Endothelial cell of umbilical vein (primary cell): ENCODE measurements at regions not wholly inside any gene's neighbourhood (a gene's known extent, or its start where the extent isn't known, plus 50 kb on each side); places are given as distances from the start of the nearest gene placed in this dataset.

Experiments
- BruUV-seq: library from RNA; stranded (reverse); fragments of 400-500 nt; replicated peaks from 2 replicates; lab custom pipeline; 2021; lab: Mats Ljungman, UMichigan
- CTCF ChIA-PET: fragments of 300-600, 350-600 bp; sonication (Branson Sonifier 250); formaldehyde crosslinking; loops from one replicate; lab custom pipeline; 2021; ENCODE audit warnings: antibody characterized with exemption, inconsistent platforms; lab: Charles Lee
- POLR2A ChIA-PET: fragments of 300-600, 350-600 bp; sonication (Branson Sonifier 250); formaldehyde crosslinking; loops from one replicate; lab custom pipeline; 2021; ENCODE audit warnings: antibody characterized with exemption, inconsistent platforms; lab: Charles Lee
- DNase-seq: peaks from one replicate; pipeline ENCODE4 v3.0.0-alpha.2; 2011; ENCODE audit warnings: low read depth, low spot score
- FAIRE-seq: peaks from 2 replicates; lab custom pipeline; 2011; peaks lifted over from hg19 to GRCh38; lab: Jason Lieb, UNC
- H2AFZ ChIP-seq: 2 replicates; pipeline ENCODE4 v1.6.0; 2012; ENCODE audit warnings: low read depth, low read length, control low read depth, inconsistent platforms
- H3K27ac ChIP-seq: 2 replicates; pipeline ENCODE4 v1.5.1; 2011; ENCODE audit warnings: low read depth, mild to moderate bottlenecking, control low read depth, low read length, moderate library complexity; ENCODE audit not compliant: insufficient read depth
- H3K27me3 ChIP-seq, 2 experiments: 2 replicates each; pipeline versions ENCODE4 v1.6.0 to v1.6.1; 2011; ENCODE audit warnings: low read length in 2 of 2, mixed read lengths in 1 of 2; ENCODE audit not compliant: control insufficient read depth in 2 of 2, insufficient read depth in 2 of 2
- H3K36me3 ChIP-seq, 2 experiments: 2 replicates in 1 of 2; 3 replicates in 1 of 2; pipeline ENCODE4 v1.5.1; 2011; ENCODE audit warnings: low read length in 2 of 2, mild to moderate bottlenecking in 1 of 2, moderate library complexity in 1 of 2; ENCODE audit not compliant: control insufficient read depth in 2 of 2, insufficient read depth in 2 of 2; ENCODE audit errors: extremely low read depth in 1 of 2
- H3K4me1 ChIP-seq: 3 replicates; pipeline ENCODE4 v1.5.1; 2011; ENCODE audit warnings: mild to moderate bottlenecking, low read length; ENCODE audit not compliant: control insufficient read depth, insufficient read depth; ENCODE audit errors: extremely low read depth
- H3K4me2 ChIP-seq: 2 replicates; pipeline ENCODE4 v1.6.1; 2011; ENCODE audit warnings: low read length, control low read depth, mixed read lengths; ENCODE audit not compliant: insufficient read depth
- H3K4me3 ChIP-seq, 3 experiments: fragments of 200-600 bp in 1 of 3; sonication (generic), shearing (Covaris generic) in 1 of 3; replicated peaks in 1 of 3; 2 replicates each; pipeline ENCODE4 v1.5.1; 2011 to 2016; ENCODE audit warnings: control low read depth in 3 of 3, low read length in 3 of 3, mild to moderate bottlenecking in 2 of 3, inconsistent platforms in 1 of 3, low read depth in 1 of 3, moderate library complexity in 1 of 3; ENCODE audit not compliant: insufficient read depth in 1 of 3
- H3K79me2 ChIP-seq: 2 replicates; pipeline ENCODE4 v1.6.0; 2012; ENCODE audit warnings: low read length, inconsistent platforms; ENCODE audit not compliant: control insufficient read depth, insufficient read depth
- H3K9ac ChIP-seq: replicated peaks from 2 replicates; pipeline ENCODE3; 2011; ENCODE audit warnings: low read length, control low read depth; ENCODE audit not compliant: insufficient read depth; ENCODE audit errors: extremely low read depth
- H3K9me1 ChIP-seq: replicated peaks from 3 replicates; pipeline ENCODE4 v1.6.0; 2011; ENCODE audit warnings: mild to moderate bottlenecking, low read length; ENCODE audit not compliant: control insufficient read depth, insufficient read depth; ENCODE audit errors: extremely low read depth
- H3K9me3 ChIP-seq: replicated peaks from 2 replicates; pipeline ENCODE4 v1.5.1; 2012; ENCODE audit warnings: low read length, inconsistent platforms; ENCODE audit not compliant: control insufficient read depth, insufficient read depth
- H4K20me1 ChIP-seq: replicated peaks from 2 replicates; pipeline ENCODE3; 2011; ENCODE audit warnings: mild to moderate bottlenecking, low read length; ENCODE audit not compliant: control insufficient read depth, insufficient read depth; ENCODE audit errors: extremely low read depth
- EZH2 ChIP-seq: IDR thresholded peaks from 2 replicates; pipeline ENCODE4 v1.6.1; 2012; ENCODE audit warnings: borderline replicate concordance, low read depth, mild to moderate bottlenecking, moderate library complexity, low read length, inconsistent platforms; ENCODE audit not compliant: severe bottlenecking
- FOS ChIP-seq: IDR thresholded peaks from 2 replicates; pipeline ENCODE4 v1.6.1; 2011; ENCODE audit warnings: mild to moderate bottlenecking, low read length, moderate library complexity, borderline replicate concordance; ENCODE audit not compliant: insufficient read depth
- GATA2 ChIP-seq: IDR thresholded peaks from 2 replicates; pipeline ENCODE4 v1.7.0; 2011; ENCODE audit warnings: low read depth, mild to moderate bottlenecking, moderate library complexity, mixed read lengths, low read length; ENCODE audit not compliant: insufficient read length, insufficient read depth
- JUN ChIP-seq: IDR thresholded peaks from 2 replicates; pipeline ENCODE4 v1.6.1; 2011; ENCODE audit warnings: borderline replicate concordance, low read depth; ENCODE audit not compliant: insufficient read length, insufficient read depth
- MAX ChIP-seq: IDR thresholded peaks from 2 replicates; pipeline ENCODE4 v1.6.1; 2011; ENCODE audit not compliant: insufficient read depth, insufficient read length
- MYC ChIP-seq: IDR thresholded peaks from one replicate; pipeline ENCODE4 v1.6.1; 2011; ENCODE audit warnings: mild to moderate bottlenecking, low read depth, low read length
- POLR2A ChIP-seq: IDR thresholded peaks from 2 replicates; pipeline ENCODE4 v1.6.1; 2012; ENCODE audit warnings: low read depth, mild to moderate bottlenecking, control low read depth, low read length
- POLR2AphosphoS5 ChIP-seq: IDR thresholded peaks from 2 replicates; pipeline ENCODE4 v1.6.1; 2012; ENCODE audit warnings: low read depth, mild to moderate bottlenecking, control low read depth, low read length, moderate library complexity; ENCODE audit not compliant: insufficient read depth
- dilution Hi-C: fragments of 300-500 bp; cut with MboI; formaldehyde crosslinking; loops from one replicate; pipeline ENCODE4 v1.15.0; 2019; ENCODE audit warnings: low sequenced_read_pairs; ENCODE audit not compliant: extremely low pct_ligation_motif_present
- intact Hi-C: fragments of 100-400 bp; cut with micrococcal nuclease; formaldehyde crosslinking; loops from one replicate; pipeline ENCODE4 v1.10.0; 2022
- TF ChIP-seq, protein P1 (sequence below), 2 donors: IDR thresholded peaks; 1 replicate in 1 of 2; 2 replicates in 1 of 2; pipeline ENCODE4 v1.5.1; 2011; ENCODE audit warnings: low read length in 2 of 2, mild to moderate bottlenecking in 2 of 2, moderate library complexity in 2 of 2, control low read depth in 1 of 2, inconsistent platforms in 1 of 2, low read depth in 1 of 2; ENCODE audit not compliant: insufficient read depth in 1 of 2; ENCODE audit errors: extremely low read depth in 1 of 2

- FAIRE-seq, result no peak
Observed at GRCh38 chr4:79177388-79177787, 148.5 kb downstream of the NAA11 start.

More at GRCh38 chr4:79177388-79177787, 148.5 kb downstream of the NAA11 start:
- H3K79me2 ChIP-seq, result no peaks in the 10 kb centered on the region
- H3K4me3 ChIP-seq, result no peak overlapping the region
- no peaks in the 10 kb centered on the region for H3K36me3 ChIP-seq
- H2AFZ ChIP-seq, result no peak overlapping the region
- ChIA-PET CTCF (no interaction called here), POLR2A (interaction anchor here (0.7 kb wide), 1 partner anchor 1867 kb away, joined by 3 read pairs; no protein-coding TSS in a partner anchor)
- DNase-seq, result no peak
- intact Hi-C loops (no loop called here), dilution Hi-C loops (no loop called here)
- no TSS peak for BruUV-seq
- H4K20me1 ChIP-seq, result no peaks in the 10 kb centered on the region
- no peak overlapping the region for H3K4me2 ChIP-seq
- H3K9ac ChIP-seq, result no peak overlapping the region
- TF ChIP-seq POLR2AphosphoS5, result no peak
- no peak for TF ChIP-seq GATA2
- no peak for TF ChIP-seq POLR2A
- TF ChIP-seq, protein P1, sequence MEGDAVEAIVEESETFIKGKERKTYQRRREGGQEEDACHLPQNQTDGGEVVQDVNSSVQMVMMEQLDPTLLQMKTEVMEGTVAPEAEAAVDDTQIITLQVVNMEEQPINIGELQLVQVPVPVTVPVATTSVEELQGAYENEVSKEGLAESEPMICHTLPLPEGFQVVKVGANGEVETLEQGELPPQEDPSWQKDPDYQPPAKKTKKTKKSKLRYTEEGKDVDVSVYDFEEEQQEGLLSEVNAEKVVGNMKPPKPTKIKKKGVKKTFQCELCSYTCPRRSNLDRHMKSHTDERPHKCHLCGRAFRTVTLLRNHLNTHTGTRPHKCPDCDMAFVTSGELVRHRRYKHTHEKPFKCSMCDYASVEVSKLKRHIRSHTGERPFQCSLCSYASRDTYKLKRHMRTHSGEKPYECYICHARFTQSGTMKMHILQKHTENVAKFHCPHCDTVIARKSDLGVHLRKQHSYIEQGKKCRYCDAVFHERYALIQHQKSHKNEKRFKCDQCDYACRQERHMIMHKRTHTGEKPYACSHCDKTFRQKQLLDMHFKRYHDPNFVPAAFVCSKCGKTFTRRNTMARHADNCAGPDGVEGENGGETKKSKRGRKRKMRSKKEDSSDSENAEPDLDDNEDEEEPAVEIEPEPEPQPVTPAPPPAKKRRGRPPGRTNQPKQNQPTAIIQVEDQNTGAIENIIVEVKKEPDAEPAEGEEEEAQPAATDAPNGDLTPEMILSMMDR (IDR thresholded peaks at IDR 0.05; ENCODE audit: extremely low read depth in 1 of 2, insufficient read depth in 1 of 2, low read depth in 1 of 2, low read length in 2 of 2), result no peak
- TF ChIP-seq EZH2, result no peak
- no peak for TF ChIP-seq MAX
- no peak for TF ChIP-seq MYC
- TF ChIP-seq JUN, result no peak
- no peak for TF ChIP-seq FOS
- H3K9me1 ChIP-seq, result no peaks in the 10 kb centered on the region
- no peaks in the 10 kb centered on the region for H3K4me1 ChIP-seq
- H3K27me3 ChIP-seq, result no peaks in the 10 kb centered on the region
- H3K27ac ChIP-seq, result no peak overlapping the region
- no peaks in the 10 kb centered on the region for H3K9me3 ChIP-seq
